Femur (tissue), 1 donor: ENCODE measurements at regions not wholly inside any gene's neighbourhood (a gene's known extent, or its start where the extent isn't known, plus 50 kb on each side); places are given as distances from the start of the nearest gene placed in this dataset.

ENCODE experiments used
- DNase-seq: peaks from one replicate; pipeline ENCODE4 v3.0.0-alpha.2; 2017

DNA sequence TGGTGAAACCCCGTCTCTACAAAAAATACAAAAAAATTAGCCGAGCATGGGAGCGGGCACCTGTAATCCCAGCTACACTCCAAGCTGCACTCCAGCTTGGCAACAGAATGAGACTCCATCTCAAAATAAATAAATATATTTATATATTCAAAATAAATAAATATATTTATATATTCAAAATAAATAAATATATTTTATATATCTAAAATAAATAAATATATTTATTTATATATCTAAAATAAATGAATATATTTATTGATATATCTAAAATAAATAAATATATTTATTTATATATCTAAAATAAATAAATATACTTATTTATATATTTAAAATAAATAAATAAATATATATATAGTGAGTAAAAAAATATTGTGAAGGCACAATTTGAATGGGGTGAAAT lies 63.4 kb upstream of the EXOC1L start:
- DNase-seq = no peak

DNA sequence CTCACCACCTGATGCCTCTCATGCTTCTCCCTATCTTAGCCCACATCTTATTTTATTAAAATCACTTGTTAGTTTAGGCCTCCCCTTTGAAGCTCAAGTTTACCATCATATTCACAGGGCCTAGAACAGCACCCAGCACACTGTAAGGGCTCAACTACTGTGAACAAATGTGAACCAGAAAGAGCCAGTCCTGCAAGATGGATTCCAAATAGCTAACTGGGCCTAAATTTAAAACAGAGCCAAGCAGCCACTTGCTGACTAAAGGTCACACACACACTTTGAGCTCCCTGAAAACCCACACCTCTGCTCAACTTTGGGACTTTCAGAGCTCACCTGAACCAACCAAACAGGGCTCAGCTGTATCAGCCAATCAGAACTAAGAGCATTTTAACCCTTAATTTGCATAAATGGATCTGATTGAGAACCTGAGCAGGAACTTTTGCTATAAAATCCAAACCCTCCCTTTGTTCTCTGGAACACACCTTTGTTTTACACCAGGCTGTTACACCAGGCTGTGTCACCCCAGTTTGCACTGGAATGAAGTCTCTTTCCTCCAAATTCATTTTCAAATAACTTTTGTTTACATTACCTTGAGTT lies 62.1 kb upstream of the EXOC1L start:
- DNase-seq = no peak

DNA sequence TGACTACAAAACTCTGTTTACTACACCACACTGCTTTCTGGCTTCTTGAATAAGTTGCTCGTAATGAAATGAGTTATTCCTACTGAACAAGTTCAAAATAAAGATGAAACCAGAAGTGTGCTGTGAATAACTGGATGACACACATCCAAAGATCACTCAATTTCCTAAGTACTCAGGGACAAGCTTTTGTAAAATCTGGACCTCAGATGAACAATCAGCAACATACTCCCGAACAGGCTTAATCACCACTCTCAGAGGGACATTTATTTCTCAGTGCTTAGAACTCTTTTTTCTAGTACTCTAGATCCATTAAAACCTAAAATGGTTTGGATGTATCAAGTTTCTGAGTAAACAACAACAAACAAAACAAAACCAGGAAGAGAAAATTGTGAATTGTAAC lies 61.5 kb upstream of the EXOC1L start:
- no peak for DNase-seq

DNA sequence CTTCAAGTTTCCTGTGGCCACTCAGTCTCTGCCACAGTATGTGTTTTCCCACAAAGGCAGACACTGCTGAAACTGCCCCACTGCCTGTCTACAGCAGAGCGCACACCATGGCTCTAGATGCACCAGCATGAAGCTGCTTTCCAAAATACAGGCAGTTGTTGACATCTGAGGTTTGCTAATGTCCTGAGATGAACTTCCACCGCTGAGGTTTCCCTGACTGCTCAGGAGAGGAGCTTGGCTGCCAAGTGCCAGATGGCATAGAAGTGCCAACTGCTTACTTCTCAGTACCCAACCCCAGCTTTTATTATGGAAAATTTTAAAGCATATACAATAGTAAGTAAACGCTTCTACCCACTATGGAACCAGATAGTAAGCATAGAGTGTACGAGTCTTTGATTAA lies 61.0 kb upstream of the EXOC1L start:
- DNase-seq = no peak

DNA sequence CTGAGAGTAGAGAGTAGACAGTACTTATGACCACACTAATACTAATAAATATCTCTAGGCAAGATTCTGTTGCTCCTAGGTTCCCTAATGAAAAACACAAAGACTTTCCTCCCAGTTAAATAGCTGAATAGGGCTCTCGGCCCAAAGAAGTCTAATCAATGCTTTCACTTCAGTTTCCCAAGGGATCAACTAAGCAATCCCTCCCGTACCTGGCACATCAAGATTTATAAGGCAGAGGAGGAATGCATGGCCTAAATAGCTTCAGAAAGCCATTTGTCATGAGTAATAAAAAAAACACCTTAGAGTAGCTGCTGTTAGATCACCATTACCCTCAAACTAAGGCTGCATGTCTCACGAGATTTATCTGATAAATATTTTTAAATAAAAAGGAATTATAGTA lies 56.8 kb upstream of the EXOC1L start:
- no peak for DNase-seq

DNA sequence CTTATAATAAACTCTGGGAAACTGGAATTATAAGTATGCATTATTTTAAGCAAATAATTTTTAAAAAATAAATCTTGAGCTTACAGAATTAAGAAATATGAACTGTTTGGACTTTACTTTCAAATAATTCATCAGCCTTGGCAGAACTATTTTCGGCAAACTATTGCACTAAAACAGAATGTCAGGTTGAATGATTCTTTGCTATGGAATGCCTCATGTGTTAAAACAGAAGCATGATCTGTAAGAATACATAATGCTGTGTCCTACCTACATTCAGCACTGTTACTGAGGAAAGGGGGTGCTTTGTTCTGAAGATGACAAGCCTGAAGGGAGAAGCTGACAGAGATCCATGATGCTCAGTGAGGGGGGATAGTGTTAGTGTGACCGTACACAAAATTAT lies 55.6 kb upstream of the EXOC1L start:
- DNase-seq = no peak

DNA sequence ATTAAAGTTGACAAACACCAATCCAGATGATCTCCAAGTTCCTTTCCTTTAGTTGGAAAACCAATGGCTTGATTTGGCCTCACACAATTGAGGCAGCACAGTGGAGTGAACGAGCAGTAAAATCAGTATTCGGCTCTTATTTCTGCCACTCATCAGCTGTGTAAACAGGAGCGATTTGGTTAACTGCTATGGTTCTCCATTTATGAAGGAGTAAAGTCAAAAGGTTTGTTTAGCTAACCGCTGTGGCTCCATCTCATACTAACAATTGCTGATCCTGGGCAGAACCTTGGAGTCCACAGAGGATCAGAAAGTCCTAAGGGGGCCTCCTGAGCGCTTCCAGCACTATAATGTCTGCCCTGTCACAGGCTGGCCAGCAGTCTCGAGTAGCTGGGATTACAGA lies 54.5 kb upstream of the EXOC1L start:
- no peak for DNase-seq

DNA sequence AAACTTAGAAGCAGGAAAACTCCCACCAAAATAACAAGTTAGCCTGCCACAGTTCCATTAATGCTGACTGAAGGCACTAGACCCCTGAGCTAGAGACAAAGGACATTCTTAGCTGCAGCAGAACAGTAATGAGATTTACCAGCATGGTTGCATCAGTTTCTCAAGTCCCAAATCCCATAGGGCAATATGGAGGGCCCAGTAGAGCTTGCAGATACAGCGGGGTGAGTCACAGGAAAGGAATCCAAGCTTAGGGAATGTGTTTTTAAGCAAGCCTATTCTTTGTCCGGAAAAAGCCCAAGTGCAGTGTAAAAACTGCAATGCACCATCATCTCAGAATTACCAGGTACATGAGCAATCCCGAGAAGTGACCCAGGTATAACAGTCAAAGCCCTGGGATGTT lies 51.3 kb upstream of the EXOC1L start:
- no peak for DNase-seq
